ENCODE measurements at regions not wholly inside any gene's neighbourhood (a gene's known extent, or its start where the extent isn't known, plus 50 kb on each side); places are given as distances from the start of the nearest gene placed in this dataset.
A peak's percentile ranks its signal among the peaks of the same experiment; 100 is the strongest.

DNA sequence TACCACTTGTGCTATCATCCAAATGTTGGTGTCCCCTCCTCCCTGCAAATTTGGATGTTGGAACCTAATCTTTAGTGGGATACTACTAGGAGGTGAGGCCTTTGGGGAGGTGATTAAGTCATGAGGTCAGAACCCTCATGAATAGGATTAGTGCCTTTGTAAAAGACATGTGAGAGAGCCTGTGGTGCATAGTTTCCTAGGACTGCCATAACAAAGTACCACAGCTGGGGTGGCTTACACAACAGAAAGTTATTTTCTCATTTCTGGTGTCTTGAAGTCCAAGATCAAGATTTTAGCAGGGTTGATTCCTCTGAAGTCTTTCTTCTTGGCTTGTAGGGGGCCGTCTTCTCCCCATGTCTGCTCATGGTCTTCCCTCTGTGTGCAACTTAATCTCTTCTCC is 562.6 kb upstream of the ARGLU1 start:
- Histone ChIP-seq H3K9me3 (ENCODE audit: control insufficient read depth in 4 of 4, insufficient read depth in 3 of 4, low read length in 3 of 4) (peaks cover 0 to 6% (median 0%) of the 10 kb centered on the region in 4 donors), H3K9ac (ENCODE audit: insufficient read depth in 1 of 2, low read length in 2 of 2) (no peak overlapping the region), H3K4me3 (no peak overlapping the region), H3K4me1 (ENCODE audit: control insufficient read depth in 5 of 5, insufficient read depth in 5 of 5, low read length in 5 of 5) (peaks cover 0 to 11% (median 0%) of the 10 kb centered on the region in 5 donors), H3K27me3 (ENCODE audit: control insufficient read depth in 3 of 3, insufficient read depth in 3 of 3, low read length in 2 of 3) (no peaks in the 10 kb centered on the region), H3K27ac (ENCODE audit: low read depth in 1 of 2, low read length in 1 of 2) (no peak overlapping the region), H3K36me3 (ENCODE audit: control insufficient read depth in 4 of 4, insufficient read depth in 4 of 4, low read length in 4 of 4) (no peaks in the 10 kb centered on the region)
- no peak for ATAC-seq (ENCODE audit: insufficient read depth, low FRiP score)
- peak; percentile 50 to 94 (median 84) for DNase-seq
- 87 to 88% methylated on average over 1 of the region's 1 CpG for WGBS, 2 donors
- TF ChIP-seq, protein P1, sequence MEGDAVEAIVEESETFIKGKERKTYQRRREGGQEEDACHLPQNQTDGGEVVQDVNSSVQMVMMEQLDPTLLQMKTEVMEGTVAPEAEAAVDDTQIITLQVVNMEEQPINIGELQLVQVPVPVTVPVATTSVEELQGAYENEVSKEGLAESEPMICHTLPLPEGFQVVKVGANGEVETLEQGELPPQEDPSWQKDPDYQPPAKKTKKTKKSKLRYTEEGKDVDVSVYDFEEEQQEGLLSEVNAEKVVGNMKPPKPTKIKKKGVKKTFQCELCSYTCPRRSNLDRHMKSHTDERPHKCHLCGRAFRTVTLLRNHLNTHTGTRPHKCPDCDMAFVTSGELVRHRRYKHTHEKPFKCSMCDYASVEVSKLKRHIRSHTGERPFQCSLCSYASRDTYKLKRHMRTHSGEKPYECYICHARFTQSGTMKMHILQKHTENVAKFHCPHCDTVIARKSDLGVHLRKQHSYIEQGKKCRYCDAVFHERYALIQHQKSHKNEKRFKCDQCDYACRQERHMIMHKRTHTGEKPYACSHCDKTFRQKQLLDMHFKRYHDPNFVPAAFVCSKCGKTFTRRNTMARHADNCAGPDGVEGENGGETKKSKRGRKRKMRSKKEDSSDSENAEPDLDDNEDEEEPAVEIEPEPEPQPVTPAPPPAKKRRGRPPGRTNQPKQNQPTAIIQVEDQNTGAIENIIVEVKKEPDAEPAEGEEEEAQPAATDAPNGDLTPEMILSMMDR (IDR thresholded peaks at IDR 0.05; ENCODE audit: control extremely low read depth, extremely low read depth): no peak

DNA sequence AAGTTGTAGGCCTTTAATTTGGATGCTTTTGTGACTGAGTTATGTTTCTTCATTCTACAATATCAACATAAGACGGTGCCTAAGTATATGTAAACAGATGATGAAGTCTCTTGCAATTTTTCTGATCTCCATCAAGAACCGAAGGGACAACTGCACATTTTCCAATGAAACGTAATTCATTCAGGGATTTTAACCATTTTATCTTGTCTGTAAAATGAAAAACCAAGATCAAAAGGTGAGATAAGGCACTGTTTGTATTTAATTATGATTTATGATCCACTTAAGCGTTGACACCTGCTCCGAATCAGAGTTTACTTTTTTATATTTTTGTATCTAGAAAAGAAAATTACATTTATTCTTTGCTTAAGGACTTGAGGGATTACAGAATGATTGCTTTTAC is 556.8 kb upstream of the ARGLU1 start:
- Histone ChIP-seq H3K9ac (ENCODE audit: insufficient read depth in 1 of 2, low read length in 2 of 2) (no peak overlapping the region), H3K9me3 (ENCODE audit: control insufficient read depth in 4 of 4, insufficient read depth in 3 of 4, low read length in 3 of 4) (peaks cover 0 to 6% (median 0%) of the 10 kb centered on the region in 4 donors), H3K4me3 (no peak overlapping the region), H3K36me3 (ENCODE audit: control insufficient read depth in 4 of 4, insufficient read depth in 4 of 4, low read length in 4 of 4) (no peaks in the 10 kb centered on the region), H3K27ac (ENCODE audit: low read depth in 1 of 2, low read length in 1 of 2) (no peak overlapping the region), H3K4me1 (ENCODE audit: control insufficient read depth in 5 of 5, insufficient read depth in 5 of 5, low read length in 5 of 5) (peaks cover 0 to 6% (median 0%) of the 10 kb centered on the region in 5 donors), H3K27me3 (ENCODE audit: control insufficient read depth in 3 of 3, insufficient read depth in 3 of 3, low read length in 2 of 3) (no peaks in the 10 kb centered on the region)
- WGBS, 2 donors: 61 to 77% methylated on average over 5 of the region's 5 CpGs
- no peak for DNase-seq
- no peak for ATAC-seq (ENCODE audit: insufficient read depth, low FRiP score)
- TF ChIP-seq, protein P1 (IDR thresholded peaks at IDR 0.05; ENCODE audit: control extremely low read depth, extremely low read depth): no peak

DNA sequence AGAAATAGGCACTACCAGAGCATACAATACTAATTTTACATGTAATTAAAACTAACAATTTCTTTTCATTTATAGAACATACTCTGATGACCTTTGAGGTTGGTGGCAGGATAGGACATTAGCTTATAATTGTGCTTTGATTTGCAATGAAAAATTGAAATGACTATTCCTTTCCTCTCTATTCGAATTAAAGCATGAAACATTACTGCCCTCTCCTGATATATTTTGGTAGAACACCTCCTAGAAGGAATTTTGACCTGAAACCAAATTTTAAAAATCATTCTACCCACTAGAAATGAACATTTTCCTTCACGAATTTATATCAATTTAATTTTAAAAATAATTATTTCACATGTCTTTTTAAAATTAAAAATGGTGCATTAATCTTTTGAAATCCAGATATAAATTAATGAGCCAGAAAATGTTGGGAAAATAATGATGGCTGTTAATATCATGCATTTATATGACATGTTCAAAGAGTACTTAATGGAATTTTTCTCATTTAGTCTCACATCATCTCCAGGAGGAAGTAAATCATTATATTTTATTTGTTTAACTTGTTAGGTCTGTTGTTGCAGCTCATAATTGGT is 556.3 kb upstream of the ARGLU1 start:
- Histone ChIP-seq H3K27me3 (ENCODE audit: control insufficient read depth in 3 of 3, insufficient read depth in 3 of 3, low read length in 2 of 3) (no peaks in the 10 kb centered on the region), H3K9me3 (ENCODE audit: control insufficient read depth in 4 of 4, insufficient read depth in 3 of 4, low read length in 3 of 4) (peaks cover 0 to 6% (median 0%) of the 10 kb centered on the region in 4 donors), H3K36me3 (ENCODE audit: control insufficient read depth in 4 of 4, insufficient read depth in 4 of 4, low read length in 4 of 4) (no peaks in the 10 kb centered on the region), H3K4me3 (no peak overlapping the region), H3K27ac (ENCODE audit: low read depth in 1 of 2, low read length in 1 of 2) (no peak overlapping the region), H3K4me1 (ENCODE audit: control insufficient read depth in 5 of 5, insufficient read depth in 5 of 5, low read length in 5 of 5) (peaks cover 0 to 6% (median 0%) of the 10 kb centered on the region in 5 donors), H3K9ac (ENCODE audit: insufficient read depth in 1 of 2, low read length in 2 of 2) (no peak overlapping the region)
- DNase-seq (peak in 2 of 3 donors; percentile 71), ATAC-seq (ENCODE audit: insufficient read depth, low FRiP score) (no peak)
- TF ChIP-seq, protein P1 (IDR thresholded peaks at IDR 0.05; ENCODE audit: control extremely low read depth, extremely low read depth): no peak
- WGBS, 2 donors: 1 to 2% methylated on average over 2 of the region's 2 CpGs

DNA sequence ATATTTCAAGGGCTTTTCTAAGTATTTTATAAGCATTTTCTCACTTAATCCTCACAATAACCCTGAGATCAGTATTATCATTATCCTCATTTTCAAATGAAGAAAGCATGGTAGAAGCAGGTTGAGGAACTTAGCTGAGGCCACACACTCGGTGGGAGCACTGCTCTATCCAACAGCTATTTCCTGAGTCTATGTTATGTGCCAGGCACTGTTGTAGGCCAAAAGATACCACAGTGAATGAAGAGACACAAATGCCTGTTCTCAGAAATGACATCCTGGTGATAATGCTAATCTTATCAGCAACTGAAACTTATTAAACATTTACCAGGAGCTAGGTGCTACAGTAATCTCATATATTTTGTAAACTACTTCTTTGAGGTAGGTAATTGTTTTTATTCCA is 553.9 kb upstream of the ARGLU1 start:
- DNase-seq: no peak
- TF ChIP-seq, protein P1 (IDR thresholded peaks at IDR 0.05; ENCODE audit: control extremely low read depth, extremely low read depth): no peak
- H3K27ac ChIP-seq (ENCODE audit: low read depth in 1 of 2, low read length in 1 of 2): no peak overlapping the region
- H3K27me3 ChIP-seq (ENCODE audit: control insufficient read depth in 3 of 3, insufficient read depth in 3 of 3, low read length in 2 of 3): no peaks in the 10 kb centered on the region
- H3K9me3 ChIP-seq (ENCODE audit: control insufficient read depth in 4 of 4, insufficient read depth in 3 of 4, low read length in 3 of 4): no peaks in the 10 kb centered on the region
- WGBS, 2 donors: 35 to 58% methylated on average over 1 of the region's 1 CpG
- H3K9ac ChIP-seq (ENCODE audit: insufficient read depth in 1 of 2, low read length in 2 of 2): no peak overlapping the region
- H3K4me1 ChIP-seq (ENCODE audit: control insufficient read depth in 5 of 5, insufficient read depth in 5 of 5, low read length in 5 of 5): peaks cover 0 to 10% (median 0%) of the 10 kb centered on the region in 5 donors
- no peaks in the 10 kb centered on the region for H3K36me3 ChIP-seq (ENCODE audit: control insufficient read depth in 4 of 4, insufficient read depth in 4 of 4, low read length in 4 of 4)
- no peak for ATAC-seq (ENCODE audit: insufficient read depth, low FRiP score)
- H3K4me3 ChIP-seq: no peak overlapping the region

All from lung (tissue), 11 donors.